ENCODE measurements at regions not wholly inside any gene's neighbourhood (a gene's known extent, or its start where the extent isn't known, plus 50 kb on each side); places are given as distances from the start of the nearest gene placed in this dataset.

- DNase-seq (ENCODE audit: low read depth), result no peak
- no peak overlapping the region for H3K4me3 ChIP-seq (ENCODE audit: low read depth, low read length)
- no peaks in the 10 kb centered on the region for H3K36me3 ChIP-seq (ENCODE audit: control insufficient read depth, insufficient read depth, low read length)
- no peaks in the 10 kb centered on the region for H3K27me3 ChIP-seq (ENCODE audit: control insufficient read depth, insufficient read depth, low read length)
- ChIA-PET POLR2A (no interaction called here), CTCF (no interaction called here)
- no peak for TF ChIP-seq CTCF (IDR thresholded peaks at IDR 0.05; ENCODE audit: insufficient read depth, low read depth, low read length)
Observed at GRCh38 chr13:40338217-40338616, 328.2 kb downstream of the FOXO1 start.

GRCh38 chr13:40340368-40341095, 325.9 kb downstream of the FOXO1 start:
- TF ChIP-seq CTCF (IDR thresholded peaks at IDR 0.05; ENCODE audit: insufficient read depth, low read depth, low read length), result no peak
- POLR2A ChIA-PET, result no interaction called here
- Histone ChIP-seq H3K27me3 (ENCODE audit: control insufficient read depth, insufficient read depth, low read length) (no peaks in the 10 kb centered on the region), H3K36me3 (ENCODE audit: control insufficient read depth, insufficient read depth, low read length) (no peaks in the 10 kb centered on the region), H3K4me3 (ENCODE audit: low read depth, low read length) (no peak overlapping the region)
- DNase-seq (ENCODE audit: low read depth), result no peak
- CTCF ChIA-PET, result no interaction called here

GRCh38 chr13:40341096-40341471, 325.4 kb downstream of the FOXO1 start:
- H3K36me3 ChIP-seq (ENCODE audit: control insufficient read depth, insufficient read depth, low read length), result no peaks in the 10 kb centered on the region
- CTCF ChIA-PET, result interaction anchor here (0.7 kb wide), 1 partner anchor 59 kb away, joined by 3 read pairs; no protein-coding TSS in a partner anchor
- POLR2A ChIA-PET, result no interaction called here
- H3K4me3 ChIP-seq (ENCODE audit: low read depth, low read length), result no peak overlapping the region
- TF ChIP-seq CTCF (IDR thresholded peaks at IDR 0.05; ENCODE audit: insufficient read depth, low read depth, low read length), result no peak
- no peaks in the 10 kb centered on the region for H3K27me3 ChIP-seq (ENCODE audit: control insufficient read depth, insufficient read depth, low read length)
- no peak for DNase-seq (ENCODE audit: low read depth)

- Histone ChIP-seq H3K36me3 (ENCODE audit: control insufficient read depth, insufficient read depth, low read length) (no peaks in the 10 kb centered on the region), H3K4me3 (ENCODE audit: low read depth, low read length) (no peak overlapping the region), H3K27me3 (ENCODE audit: control insufficient read depth, insufficient read depth, low read length) (no peaks in the 10 kb centered on the region)
- no peak for DNase-seq (ENCODE audit: low read depth)
- POLR2A ChIA-PET, result no interaction called here
- CTCF ChIA-PET, result interaction anchor here (0.7 to 1.2 kb wide), 2 partner anchors 21 to 59 kb away, joined by 3 read pairs; no protein-coding TSS in a partner anchor
- no peak for TF ChIP-seq CTCF (IDR thresholded peaks at IDR 0.05; ENCODE audit: insufficient read depth, low read depth, low read length)
Observed at GRCh38 chr13:40341501-40341900, 324.9 kb downstream of the FOXO1 start.

- CTCF ChIA-PET, result interaction anchor here (1.2 to 1.5 kb wide), 2 partner anchors 20 to 214 kb away, joined by 3 read pairs; no protein-coding TSS in a partner anchor
- TF ChIP-seq CTCF (IDR thresholded peaks at IDR 0.05; ENCODE audit: insufficient read depth, low read depth, low read length), result no peak
- Histone ChIP-seq H3K27me3 (ENCODE audit: control insufficient read depth, insufficient read depth, low read length) (no peaks in the 10 kb centered on the region), H3K36me3 (ENCODE audit: control insufficient read depth, insufficient read depth, low read length) (no peaks in the 10 kb centered on the region), H3K4me3 (ENCODE audit: low read depth, low read length) (no peak overlapping the region)
- no peak for DNase-seq (ENCODE audit: low read depth)
- POLR2A ChIA-PET, result no interaction called here
Observed at GRCh38 chr13:40342461-40342860, 324.0 kb downstream of the FOXO1 start.
